ENCODE measurements at regions not wholly inside any gene's neighbourhood (a gene's known extent, or its start where the extent isn't known, plus 50 kb on each side); places are given as distances from the start of the nearest gene placed in this dataset.

DNA sequence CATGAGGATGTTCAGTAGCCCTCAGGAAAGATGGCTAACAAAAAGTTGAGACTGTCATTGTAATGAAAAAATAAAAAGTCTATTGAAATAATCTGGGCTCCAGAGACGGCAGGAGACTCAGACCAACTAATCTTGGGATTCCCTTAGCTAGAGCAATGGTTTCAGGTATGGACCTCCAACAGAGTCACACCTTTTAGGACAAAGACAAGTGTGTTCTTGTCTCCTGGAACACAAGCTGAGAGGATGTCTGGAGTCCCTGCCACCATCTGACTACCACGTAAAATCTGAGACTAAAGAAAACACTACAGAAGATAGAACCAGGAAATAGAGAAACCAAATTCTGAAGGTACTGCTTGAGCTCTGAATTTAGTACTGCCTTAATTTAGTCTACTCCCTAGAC is 103.3 kb upstream of the RBBP8 start:
- no peak for TF ChIP-seq FOXP2 (optimal IDR thresholded peaks at IDR 0.05; ENCODE audit: borderline replicate concordance, extremely low read depth, extremely low read length, insufficient read depth)

- TF ChIP-seq TAF1 (IDR thresholded peaks at IDR 0.05; ENCODE audit: borderline replicate concordance, insufficient read depth, low read length) (no peak), FOXP2 (optimal IDR thresholded peaks at IDR 0.05; ENCODE audit: borderline replicate concordance, extremely low read depth, extremely low read length, insufficient read depth) (no peak), POLR2AphosphoS5 (IDR thresholded peaks at IDR 0.05; ENCODE audit: low read depth, low read length) (no peak), SIN3A (IDR thresholded peaks at IDR 0.05; ENCODE audit: borderline replicate concordance, insufficient read depth, low read length) (no peak), REST (IDR thresholded peaks at IDR 0.05; ENCODE audit: insufficient read depth in 1 of 2, low read depth in 2 of 2, low read length in 2 of 2) (no peak)
Measured at GRCh38 chr18:22830511-22830910, 102.6 kb upstream of the RBBP8 start.

DNA sequence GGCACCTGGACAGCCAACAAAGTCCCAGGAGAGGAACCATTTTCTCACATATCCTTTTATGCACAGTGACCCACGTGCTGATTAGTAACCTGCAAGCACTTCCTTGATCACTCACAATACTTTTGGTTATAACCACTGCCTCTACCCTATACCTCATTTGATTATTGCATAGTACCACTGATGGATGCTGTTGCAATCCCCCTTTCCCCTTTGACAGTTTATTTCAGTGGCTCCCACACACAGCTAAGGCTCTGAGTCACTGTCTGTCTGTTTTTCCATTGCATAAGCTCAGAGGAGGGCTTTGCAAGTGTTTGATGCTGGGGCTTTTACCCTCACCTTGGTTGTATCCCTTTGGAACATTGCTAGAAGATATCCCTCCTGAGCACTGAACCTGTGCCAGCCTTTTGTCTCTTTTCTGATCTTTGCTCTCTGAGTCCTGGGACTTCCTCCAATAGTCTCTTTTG is 101.7 kb upstream of the RBBP8 start:
- no peak for TF ChIP-seq TAF1 (IDR thresholded peaks at IDR 0.05; ENCODE audit: borderline replicate concordance, insufficient read depth, low read length)
- no peak for TF ChIP-seq SIN3A (IDR thresholded peaks at IDR 0.05; ENCODE audit: borderline replicate concordance, insufficient read depth, low read length)
- no peak for TF ChIP-seq POLR2AphosphoS5 (IDR thresholded peaks at IDR 0.05; ENCODE audit: low read depth, low read length)
- TF ChIP-seq FOXP2 (optimal IDR thresholded peaks at IDR 0.05; ENCODE audit: borderline replicate concordance, extremely low read depth, extremely low read length, insufficient read depth): no peak
- TF ChIP-seq REST (IDR thresholded peaks at IDR 0.05; ENCODE audit: insufficient read depth in 1 of 2, low read depth in 2 of 2, low read length in 2 of 2): no peak

DNA sequence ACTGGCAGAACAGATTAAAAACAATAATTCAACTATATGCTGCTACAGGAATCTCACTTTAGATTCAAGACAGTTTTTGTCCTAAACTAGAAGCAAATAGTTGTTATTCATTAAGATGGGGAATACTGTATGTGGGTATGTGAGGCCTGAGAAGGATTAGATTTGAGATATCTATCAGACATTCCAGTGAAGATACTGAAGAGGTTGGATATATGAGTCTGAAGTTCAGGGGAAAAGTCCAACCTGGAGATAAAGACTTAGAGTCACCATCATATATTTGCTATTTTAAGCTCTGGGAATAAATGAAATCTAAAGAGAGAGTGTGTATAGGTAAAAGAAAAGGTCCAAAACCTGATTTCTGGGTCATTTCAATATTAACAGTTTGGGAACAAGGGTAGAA is 96.2 kb upstream of the RBBP8 start:
- TF ChIP-seq REST (IDR thresholded peaks at IDR 0.05; ENCODE audit: insufficient read depth in 1 of 2, low read depth in 2 of 2, low read length in 2 of 2) (no peak), SIN3A (IDR thresholded peaks at IDR 0.05; ENCODE audit: borderline replicate concordance, insufficient read depth, low read length) (no peak), POLR2AphosphoS5 (IDR thresholded peaks at IDR 0.05; ENCODE audit: low read depth, low read length) (no peak), FOXP2 (optimal IDR thresholded peaks at IDR 0.05; ENCODE audit: borderline replicate concordance, extremely low read depth, extremely low read length, insufficient read depth) (no peak), TAF1 (IDR thresholded peaks at IDR 0.05; ENCODE audit: borderline replicate concordance, insufficient read depth, low read length) (no peak)

DNA sequence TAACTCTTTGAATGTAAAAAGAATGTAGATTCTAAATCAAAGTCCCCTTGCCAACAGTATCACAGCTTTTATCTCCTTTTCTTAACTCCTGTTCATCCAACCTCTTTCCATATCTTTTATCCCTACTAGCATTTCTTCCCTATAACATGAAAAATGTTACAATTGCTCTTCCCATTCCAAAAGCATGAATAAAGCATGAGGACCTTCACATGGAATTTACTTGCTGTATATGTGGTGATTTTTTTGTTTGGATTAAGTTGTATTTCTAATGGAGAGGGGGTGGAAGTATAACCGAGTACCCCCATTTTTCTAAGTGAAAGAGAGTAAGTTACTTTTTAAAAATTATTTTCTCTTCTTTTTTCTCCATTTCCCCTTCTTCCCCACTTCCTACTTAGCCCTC is 94.9 kb upstream of the RBBP8 start:
- TF ChIP-seq SIN3A (IDR thresholded peaks at IDR 0.05; ENCODE audit: borderline replicate concordance, insufficient read depth, low read length) (no peak), TAF1 (IDR thresholded peaks at IDR 0.05; ENCODE audit: borderline replicate concordance, insufficient read depth, low read length) (no peak), FOXP2 (optimal IDR thresholded peaks at IDR 0.05; ENCODE audit: borderline replicate concordance, extremely low read depth, extremely low read length, insufficient read depth) (no peak), POLR2AphosphoS5 (IDR thresholded peaks at IDR 0.05; ENCODE audit: low read depth, low read length) (no peak), REST (IDR thresholded peaks at IDR 0.05; ENCODE audit: insufficient read depth in 1 of 2, low read depth in 2 of 2, low read length in 2 of 2) (no peak)
